Astrocyte of the spinal cord (primary cell): ENCODE measurements at regions not wholly inside any gene's neighbourhood (a gene's known extent, or its start where the extent isn't known, plus 50 kb on each side); places are given as distances from the start of the nearest gene placed in this dataset.
"Not testable (repeated sequence)": the region's sequence is repeated elsewhere in the genome, so short reads cannot be mapped to it uniquely, and the experiment has no call there.

Experiments
- DNase-seq: peaks from one replicate; pipeline ENCODE4 v3.0.0; 2011; ENCODE audit warnings: low read depth, low spot score
- H3K4me3 ChIP-seq: 2 replicates; pipeline ENCODE4 v1.5.1; 2011; ENCODE audit warnings: low read depth, mild to moderate bottlenecking, low read length, moderate library complexity
- in situ Hi-C: cut with HindIII; loops from 2 replicates; pipeline ENCODE4 v1.10.0; 2017; ENCODE audit warnings: low sequenced_read_pairs
- TF ChIP-seq, protein P1 (sequence below): IDR thresholded peaks from 2 replicates; pipeline ENCODE4 v1.5.1; 2012; ENCODE audit warnings: low read depth, mild to moderate bottlenecking, low read length, inconsistent platforms

GRCh38 chr3:137866001-137866400, 101.9 kb downstream of the SOX14 start:
- H3K4me3 ChIP-seq, result no peak overlapping the region
- TF ChIP-seq, protein P1, sequence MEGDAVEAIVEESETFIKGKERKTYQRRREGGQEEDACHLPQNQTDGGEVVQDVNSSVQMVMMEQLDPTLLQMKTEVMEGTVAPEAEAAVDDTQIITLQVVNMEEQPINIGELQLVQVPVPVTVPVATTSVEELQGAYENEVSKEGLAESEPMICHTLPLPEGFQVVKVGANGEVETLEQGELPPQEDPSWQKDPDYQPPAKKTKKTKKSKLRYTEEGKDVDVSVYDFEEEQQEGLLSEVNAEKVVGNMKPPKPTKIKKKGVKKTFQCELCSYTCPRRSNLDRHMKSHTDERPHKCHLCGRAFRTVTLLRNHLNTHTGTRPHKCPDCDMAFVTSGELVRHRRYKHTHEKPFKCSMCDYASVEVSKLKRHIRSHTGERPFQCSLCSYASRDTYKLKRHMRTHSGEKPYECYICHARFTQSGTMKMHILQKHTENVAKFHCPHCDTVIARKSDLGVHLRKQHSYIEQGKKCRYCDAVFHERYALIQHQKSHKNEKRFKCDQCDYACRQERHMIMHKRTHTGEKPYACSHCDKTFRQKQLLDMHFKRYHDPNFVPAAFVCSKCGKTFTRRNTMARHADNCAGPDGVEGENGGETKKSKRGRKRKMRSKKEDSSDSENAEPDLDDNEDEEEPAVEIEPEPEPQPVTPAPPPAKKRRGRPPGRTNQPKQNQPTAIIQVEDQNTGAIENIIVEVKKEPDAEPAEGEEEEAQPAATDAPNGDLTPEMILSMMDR, result no peak
- in situ Hi-C loops, result no loop called here
- no peak for DNase-seq

- in situ Hi-C loops, result no loop called here
- TF ChIP-seq, protein P1, result no peak
- no peak overlapping the region for H3K4me3 ChIP-seq
- DNase-seq, result no peak
Measured at GRCh38 chr3:137866933-137867332, 102.8 kb downstream of the SOX14 start.

DNA sequence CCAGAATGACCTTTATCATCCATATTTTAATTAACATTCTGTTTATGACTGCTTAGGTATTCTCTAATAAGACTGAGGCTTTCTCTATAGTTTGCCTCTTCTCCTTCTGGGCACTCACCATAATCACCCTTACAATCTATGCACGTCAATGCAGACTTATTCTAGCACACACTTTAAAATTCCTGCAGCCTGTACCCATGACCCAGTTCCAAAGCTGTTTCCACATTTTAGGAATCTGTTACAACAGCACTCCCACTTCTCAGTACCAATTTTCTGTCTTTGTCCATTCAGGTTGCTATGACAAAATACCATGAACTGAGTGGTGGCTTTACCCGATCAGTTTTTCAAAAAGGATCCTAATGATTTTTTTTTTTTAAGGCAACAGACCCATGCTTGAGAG, 103.5 kb downstream of the SOX14 start:
- TF ChIP-seq, protein P1, result no peak
- no peak for DNase-seq
- in situ Hi-C loops, result no loop called here
- no peak overlapping the region for H3K4me3 ChIP-seq

- no peak for DNase-seq
- in situ Hi-C loops, result no loop called here
- no peak overlapping the region for H3K4me3 ChIP-seq
- TF ChIP-seq, protein P1, result no peak
Measured at GRCh38 chr3:137869022-137869421, 104.9 kb downstream of the SOX14 start.

DNA sequence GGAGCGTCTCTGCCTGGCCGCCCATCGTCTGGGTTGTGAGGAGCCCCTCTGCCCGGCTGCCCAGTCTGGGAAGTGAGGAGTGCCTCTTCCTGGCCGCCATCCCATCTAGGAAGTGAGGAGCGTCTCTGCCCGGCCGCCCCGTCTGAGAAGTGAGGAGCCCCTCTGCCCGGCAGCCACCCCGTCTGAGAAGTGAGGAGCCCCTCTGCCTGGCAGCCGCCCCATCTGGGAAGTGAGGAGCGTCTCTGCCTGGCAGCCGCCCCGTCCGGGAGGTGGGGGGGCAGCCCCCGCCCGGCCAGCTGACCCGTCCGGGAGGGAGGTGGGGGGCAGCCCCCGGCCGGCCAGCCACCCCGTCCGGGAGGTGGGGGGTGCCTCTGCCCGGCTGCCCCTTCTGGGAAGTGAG, 108.5 kb downstream of the SOX14 start:
- DNase-seq, in situ Hi-C loops: not testable (repeated sequence)

GRCh38 chr3:137896842-137897241, 113.1 kb upstream of the CLDN18 start:
- DNase-seq, in situ Hi-C loops, H3K4me3 ChIP-seq: not testable (repeated sequence)

More for the DNA sequence above, 108.5 kb downstream of the SOX14 start:
- H3K4me3 ChIP-seq, result not testable (repeated sequence)

- TF ChIP-seq, protein P1, result no peak
- in situ Hi-C loops, result no loop called here
- no peak for DNase-seq
- H3K4me3 ChIP-seq, result no peak overlapping the region
Measured at GRCh38 chr3:137906985-137907649, 102.8 kb upstream of the CLDN18 start.

- TF ChIP-seq, protein P1, result no peak
- no peak overlapping the region for H3K4me3 ChIP-seq
- DNase-seq, result no peak
- in situ Hi-C loops, result no loop called here
Measured at GRCh38 chr3:137924628-137925027, 85.3 kb upstream of the CLDN18 start.
